ENCODE measurements at regions not wholly inside any gene's neighbourhood (a gene's known extent, or its start where the extent isn't known, plus 50 kb on each side); places are given as distances from the start of the nearest gene placed in this dataset.

DNA sequence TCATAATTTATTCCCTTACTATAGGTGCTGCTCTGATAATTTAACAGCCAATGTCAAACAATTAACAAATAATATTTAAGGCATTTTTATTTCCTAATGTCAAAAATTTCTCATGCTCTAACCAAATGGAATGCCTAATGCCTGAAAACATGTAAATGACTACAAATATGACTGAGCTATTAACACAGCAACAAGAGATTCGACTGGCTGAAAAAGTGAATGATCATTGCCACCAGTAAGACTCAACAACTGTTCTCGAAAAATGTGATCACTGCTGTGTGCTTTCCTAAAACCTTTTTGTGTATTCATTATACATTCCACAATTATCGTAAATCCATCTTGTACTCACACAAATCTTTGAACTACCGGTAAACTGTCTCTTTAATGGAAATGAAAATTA is 118.7 kb downstream of the NPY start:
- Histone ChIP-seq H3K27ac (no peak overlapping the region), H3K4me3 (ENCODE audit: low read depth, low read length) (no peak overlapping the region), H3K9me3 (ENCODE audit: severe bottlenecking) (no peaks in the 10 kb centered on the region), H3K36me3 (no peaks in the 10 kb centered on the region), H3K27me3 (ENCODE audit: insufficient read depth, low read depth, severe bottlenecking) (no peaks in the 10 kb centered on the region)
- TF ChIP-seq, protein P1, sequence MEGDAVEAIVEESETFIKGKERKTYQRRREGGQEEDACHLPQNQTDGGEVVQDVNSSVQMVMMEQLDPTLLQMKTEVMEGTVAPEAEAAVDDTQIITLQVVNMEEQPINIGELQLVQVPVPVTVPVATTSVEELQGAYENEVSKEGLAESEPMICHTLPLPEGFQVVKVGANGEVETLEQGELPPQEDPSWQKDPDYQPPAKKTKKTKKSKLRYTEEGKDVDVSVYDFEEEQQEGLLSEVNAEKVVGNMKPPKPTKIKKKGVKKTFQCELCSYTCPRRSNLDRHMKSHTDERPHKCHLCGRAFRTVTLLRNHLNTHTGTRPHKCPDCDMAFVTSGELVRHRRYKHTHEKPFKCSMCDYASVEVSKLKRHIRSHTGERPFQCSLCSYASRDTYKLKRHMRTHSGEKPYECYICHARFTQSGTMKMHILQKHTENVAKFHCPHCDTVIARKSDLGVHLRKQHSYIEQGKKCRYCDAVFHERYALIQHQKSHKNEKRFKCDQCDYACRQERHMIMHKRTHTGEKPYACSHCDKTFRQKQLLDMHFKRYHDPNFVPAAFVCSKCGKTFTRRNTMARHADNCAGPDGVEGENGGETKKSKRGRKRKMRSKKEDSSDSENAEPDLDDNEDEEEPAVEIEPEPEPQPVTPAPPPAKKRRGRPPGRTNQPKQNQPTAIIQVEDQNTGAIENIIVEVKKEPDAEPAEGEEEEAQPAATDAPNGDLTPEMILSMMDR (IDR thresholded peaks at IDR 0.05; ENCODE audit: low read depth, low read length), result no peak
- DNase-seq, result no peak

GRCh38 chr7:24403557-24403956 is 119.6 kb downstream of the NPY start:
- DNase-seq, result no peak
- no peak overlapping the region for H3K27ac ChIP-seq
- TF ChIP-seq, protein P1 (IDR thresholded peaks at IDR 0.05; ENCODE audit: low read depth, low read length), result no peak
- H3K9me3 ChIP-seq (ENCODE audit: severe bottlenecking), result no peaks in the 10 kb centered on the region
- no peaks in the 10 kb centered on the region for H3K36me3 ChIP-seq
- no peak overlapping the region for H3K4me3 ChIP-seq (ENCODE audit: low read depth, low read length)
- H3K27me3 ChIP-seq (ENCODE audit: insufficient read depth, low read depth, severe bottlenecking), result no peaks in the 10 kb centered on the region

GRCh38 chr7:24404315-24404714 is 120.3 kb downstream of the NPY start:
- no peaks in the 10 kb centered on the region for H3K36me3 ChIP-seq
- H3K9me3 ChIP-seq (ENCODE audit: severe bottlenecking), result no peaks in the 10 kb centered on the region
- no peak overlapping the region for H3K4me3 ChIP-seq (ENCODE audit: low read depth, low read length)
- DNase-seq, result no peak
- TF ChIP-seq, protein P1 (IDR thresholded peaks at IDR 0.05; ENCODE audit: low read depth, low read length), result no peak
- no peaks in the 10 kb centered on the region for H3K27me3 ChIP-seq (ENCODE audit: insufficient read depth, low read depth, severe bottlenecking)
- no peak overlapping the region for H3K27ac ChIP-seq

GRCh38 chr7:24405002-24405401 is 121.0 kb downstream of the NPY start:
- no peak overlapping the region for H3K4me3 ChIP-seq (ENCODE audit: low read depth, low read length)
- no peak overlapping the region for H3K27ac ChIP-seq
- DNase-seq, result no peak
- no peaks in the 10 kb centered on the region for H3K9me3 ChIP-seq (ENCODE audit: severe bottlenecking)
- H3K36me3 ChIP-seq, result no peaks in the 10 kb centered on the region
- TF ChIP-seq, protein P1 (IDR thresholded peaks at IDR 0.05; ENCODE audit: low read depth, low read length), result no peak
- no peaks in the 10 kb centered on the region for H3K27me3 ChIP-seq (ENCODE audit: insufficient read depth, low read depth, severe bottlenecking)

- Histone ChIP-seq H3K36me3 (no peaks in the 10 kb centered on the region), H3K4me3 (ENCODE audit: low read depth, low read length) (no peak overlapping the region), H3K27me3 (ENCODE audit: insufficient read depth, low read depth, severe bottlenecking) (no peaks in the 10 kb centered on the region), H3K27ac (no peak overlapping the region), H3K9me3 (ENCODE audit: severe bottlenecking) (no peaks in the 10 kb centered on the region)
- DNase-seq, result no peak
- TF ChIP-seq, protein P1 (IDR thresholded peaks at IDR 0.05; ENCODE audit: low read depth, low read length), result no peak
These were observed 122.2 kb downstream of the NPY start for GRCh38 chr7:24406053-24406788.

GRCh38 chr7:24406789-24407299 is 122.9 kb downstream of the NPY start:
- peak; percentile 13 for DNase-seq
- TF ChIP-seq, protein P1 (IDR thresholded peaks at IDR 0.05; ENCODE audit: low read depth, low read length), result no peak
- H3K27me3 ChIP-seq (ENCODE audit: insufficient read depth, low read depth, severe bottlenecking), result no peaks in the 10 kb centered on the region
- no peaks in the 10 kb centered on the region for H3K9me3 ChIP-seq (ENCODE audit: severe bottlenecking)
- no peak overlapping the region for H3K4me3 ChIP-seq (ENCODE audit: low read depth, low read length)
- H3K36me3 ChIP-seq, result no peaks in the 10 kb centered on the region
- H3K27ac ChIP-seq, result no peak overlapping the region
